Mesenchymal stem cell (in vitro differentiated cells and primary cell): ENCODE measurements at regions not wholly inside any gene's neighbourhood (a gene's known extent, or its start where the extent isn't known, plus 50 kb on each side); places are given as distances from the start of the nearest gene placed in this dataset. TPM values are rescaled to one million over a fixed set of nuclear protein-coding genes. Genes with fewer than 3 reads are reported as not detected.
"Not testable (repeated sequence)": the region's sequence is repeated elsewhere in the genome, so short reads cannot be mapped to it uniquely, and the experiment has no call there.

ENCODE experiments used
- DNase-seq: peaks from one replicate; pipeline ENCODE4 v3.0.0-alpha.2; 2013
- H2AFZ ChIP-seq: one replicate; pipeline ENCODE4 v1.6.1; 2013; ENCODE audit warnings: low read depth, mild to moderate bottlenecking, control low read depth, inconsistent platforms, low read length, moderate library complexity
- H2AK5ac ChIP-seq: 2 replicates; pipeline ENCODE4 v1.6.1; 2013; ENCODE audit warnings: low read length, moderate library complexity, mild to moderate bottlenecking, inconsistent platforms; ENCODE audit not compliant: severe bottlenecking
- H2BK120ac ChIP-seq: one replicate; pipeline ENCODE4 v1.6.1; 2013; ENCODE audit warnings: low read depth, mild to moderate bottlenecking, inconsistent platforms, low read length, moderate library complexity
- H2BK12ac ChIP-seq, 2 experiments: one replicate each; pipeline ENCODE4 v1.6.1; 2013; ENCODE audit warnings: inconsistent platforms in 2 of 2, low read length in 2 of 2, mild to moderate bottlenecking in 2 of 2, moderate library complexity in 2 of 2, control low read depth in 1 of 2
- H2BK15ac ChIP-seq: one replicate; pipeline ENCODE4 v1.6.1; 2013; ENCODE audit warnings: mild to moderate bottlenecking, low read depth, inconsistent platforms; ENCODE audit not compliant: poor library complexity, severe bottlenecking
- H2BK5ac ChIP-seq: 2 replicates; pipeline ENCODE4 v1.6.1; 2013; ENCODE audit warnings: low read depth, mild to moderate bottlenecking, low read length, control low read depth, inconsistent platforms; ENCODE audit not compliant: poor library complexity, severe bottlenecking
- H3K14ac ChIP-seq, 2 experiments: one replicate each; pipeline ENCODE4 v1.6.1; 2013; ENCODE audit warnings: inconsistent platforms in 2 of 2, low read length in 2 of 2, control low read depth in 1 of 2, mild to moderate bottlenecking in 1 of 2, moderate library complexity in 1 of 2
- H3K18ac ChIP-seq, 2 experiments: one replicate each; pipeline ENCODE4 v1.6.1; 2013; ENCODE audit warnings: inconsistent platforms in 2 of 2, low read length in 2 of 2, control low read depth in 1 of 2, low read depth in 1 of 2, mild to moderate bottlenecking in 1 of 2
- H3K23ac ChIP-seq, 2 experiments: one replicate each; pipeline ENCODE4 v1.6.1; 2013; ENCODE audit warnings: inconsistent platforms in 2 of 2, low read length in 2 of 2, mild to moderate bottlenecking in 2 of 2, moderate library complexity in 2 of 2, control low read depth in 1 of 2
- H3K27ac ChIP-seq: 2 replicates; pipeline ENCODE4 v1.5.1; 2013; ENCODE audit warnings: mild to moderate bottlenecking, moderate library complexity, low read length, control low read depth, inconsistent platforms; ENCODE audit not compliant: poor library complexity, severe bottlenecking
- H3K27me3 ChIP-seq, 2 experiments: 2 replicates each; pipeline versions ENCODE4 v1.6.1 to v1.7.0; 2013; ENCODE audit warnings: low read length in 2 of 2, mild to moderate bottlenecking in 2 of 2, moderate library complexity in 2 of 2, control low read depth in 1 of 2, inconsistent platforms in 1 of 2; ENCODE audit not compliant: control insufficient read depth in 1 of 2, insufficient read depth in 1 of 2
- H3K36me3 ChIP-seq, 2 experiments: 2 replicates each; pipeline versions ENCODE4 v1.6.1 to v1.7.0; 2013; ENCODE audit warnings: low read length in 2 of 2, control low read depth in 1 of 2, inconsistent platforms in 1 of 2, low read depth in 1 of 2, mild to moderate bottlenecking in 1 of 2; ENCODE audit not compliant: insufficient read depth in 2 of 2, control insufficient read depth in 1 of 2
- H3K4ac ChIP-seq, 2 experiments: one replicate each; pipeline ENCODE4 v1.6.1; 2013; ENCODE audit warnings: inconsistent platforms in 2 of 2, low read length in 2 of 2, mild to moderate bottlenecking in 2 of 2, moderate library complexity in 2 of 2, control low read depth in 1 of 2, low read depth in 1 of 2
- H3K4me1 ChIP-seq: 2 replicates; pipeline ENCODE4 v1.6.1; 2013; ENCODE audit warnings: low read depth, low read length, control low read depth; ENCODE audit not compliant: control insufficient read depth, insufficient read depth
- H3K4me2 ChIP-seq: 2 replicates; pipeline ENCODE4 v1.6.1; 2013; ENCODE audit warnings: low read length, mild to moderate bottlenecking, inconsistent platforms; ENCODE audit not compliant: poor library complexity, severe bottlenecking
- H3K4me3 ChIP-seq, 2 experiments: 2 replicates each; pipeline versions ENCODE4 v1.5.1 to v1.7.0; 2013; ENCODE audit warnings: low read length in 2 of 2, mild to moderate bottlenecking in 2 of 2, control low read depth in 1 of 2, low read depth in 1 of 2; ENCODE audit not compliant: insufficient read depth in 1 of 2
- H3K79me1 ChIP-seq: replicated peaks from 2 replicates; pipeline ENCODE4 v1.6.1; 2013; ENCODE audit warnings: mild to moderate bottlenecking, control low read depth, low read length, inconsistent platforms; ENCODE audit not compliant: poor library complexity, severe bottlenecking
- H3K9ac ChIP-seq: 2 replicates; pipeline ENCODE4 v1.7.0; 2013; ENCODE audit warnings: mild to moderate bottlenecking, low read length, moderate library complexity
- H3K9me3 ChIP-seq: 2 replicates; pipeline ENCODE4 v1.7.0; 2013; ENCODE audit warnings: mild to moderate bottlenecking, low read length; ENCODE audit not compliant: control insufficient read depth
- H4K8ac ChIP-seq: one replicate; pipeline ENCODE4 v1.6.1; 2013; ENCODE audit warnings: inconsistent platforms, mild to moderate bottlenecking, low read length, moderate library complexity
- H4K91ac ChIP-seq: one replicate; pipeline ENCODE4 v1.6.1; 2013; ENCODE audit warnings: mild to moderate bottlenecking, low read length, inconsistent platforms
- WGBS: methylation state at CpG from one replicate; pipeline ENCODE4 v1.1.7; 2013; ENCODE audit warnings: mixed read lengths; 5-methylcytosine and 5-hydroxymethylcytosine counted together
- small RNA-seq: library from polyadenylated mRNA; stranded (forward); fragments of <200 nt; extraction: miRNeasy Mini kit (QIAGEN cat#:217004); gene quantifications from one replicate; pipeline ENCODE3, GENCODE V24; 2013; ENCODE audit warnings: low read depth

DNA sequence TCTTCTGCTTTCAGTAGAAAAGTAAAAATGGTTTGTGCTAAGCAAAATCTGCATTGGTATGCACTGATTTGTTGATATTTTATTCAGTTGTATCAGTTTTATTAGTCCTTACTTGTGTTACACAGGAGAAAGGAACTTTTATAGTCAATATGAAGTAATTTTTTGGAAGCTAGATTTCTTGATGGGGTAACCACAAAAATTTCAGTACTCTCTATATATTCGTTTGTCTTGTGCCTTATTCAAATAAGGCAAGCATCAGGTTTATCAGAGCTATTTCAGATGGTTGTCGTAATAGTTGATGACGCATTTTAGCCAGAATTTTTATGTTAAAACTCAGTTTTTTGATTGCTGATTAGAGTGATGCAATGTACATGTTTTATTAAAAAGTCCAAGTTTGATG lies 50.7 kb upstream of the NIPA1 start:
- H3K4ac ChIP-seq = no peak overlapping the region
- H2AK5ac ChIP-seq = no peak overlapping the region
- no peak overlapping the region for H3K27ac ChIP-seq
- no peak overlapping the region for H3K23ac ChIP-seq
- H3K4me1 ChIP-seq = no peaks in the 10 kb centered on the region
- H3K18ac ChIP-seq = no peak overlapping the region
- H3K4me2 ChIP-seq = no peak overlapping the region
- no peak overlapping the region for H2AFZ ChIP-seq
- H3K4me3 ChIP-seq = no peak overlapping the region
- H2BK15ac ChIP-seq = no peak overlapping the region
- H4K91ac ChIP-seq = no peak overlapping the region
- H3K79me1 ChIP-seq = no peaks in the 10 kb centered on the region
- no peaks in the 10 kb centered on the region for H3K36me3 ChIP-seq
- no peak overlapping the region for H2BK120ac ChIP-seq
- 91% methylated on average over 3 of the region's 3 CpGs for WGBS
- H3K27me3 ChIP-seq = no peaks in the 10 kb centered on the region
- H3K9me3 ChIP-seq = no peaks in the 10 kb centered on the region
- H3K9ac ChIP-seq = no peak overlapping the region
- H4K8ac ChIP-seq = no peak overlapping the region
- H2BK5ac ChIP-seq = no peak overlapping the region
- H3K14ac ChIP-seq = no peak overlapping the region
- DNase-seq = no peak
- H2BK12ac ChIP-seq = no peak overlapping the region

GRCh38 chr15:22736200-22736599 lies 50.2 kb upstream of the NIPA1 start:
- not testable (repeated sequence) for H3K9me3 ChIP-seq, H3K4ac ChIP-seq

More at GRCh38 chr15:22736200-22736599, 50.2 kb upstream of the NIPA1 start:
- not testable (repeated sequence) for H2BK15ac ChIP-seq, H3K27ac ChIP-seq, H2BK12ac ChIP-seq, H3K4me3 ChIP-seq, H3K9ac ChIP-seq, H2BK120ac ChIP-seq, H4K91ac ChIP-seq, H2AK5ac ChIP-seq, H4K8ac ChIP-seq, H3K4me1 ChIP-seq, H3K14ac ChIP-seq, H3K27me3 ChIP-seq, H2AFZ ChIP-seq, H2BK5ac ChIP-seq, H3K79me1 ChIP-seq, H3K36me3 ChIP-seq, DNase-seq, H3K18ac ChIP-seq, H3K23ac ChIP-seq, H3K4me2 ChIP-seq

Small RNA genes in the stretch of these regions (small RNA-seq; reads per million reads assigned to genes)
- gene AC138649.4 = not detected
- not detected for gene RN7SL495P
